ENCODE measurements at regions not wholly inside any gene's neighbourhood (a gene's known extent, or its start where the extent isn't known, plus 50 kb on each side); places are given as distances from the start of the nearest gene placed in this dataset.

GRCh38 chr2:45329045-45329677 is 281.9 kb downstream of the SRBD1 start:
- TF ChIP-seq CTCF (IDR thresholded peaks at IDR 0.05; ENCODE audit: borderline replicate concordance, insufficient read depth, low read depth, low read length), result no peak
- H3K4me3 ChIP-seq (ENCODE audit: low read depth, low read length), result no peak overlapping the region

- H3K4me3 ChIP-seq (ENCODE audit: low read depth, low read length), result no peak overlapping the region
- no peak for TF ChIP-seq CTCF (IDR thresholded peaks at IDR 0.05; ENCODE audit: borderline replicate concordance, insufficient read depth, low read depth, low read length)
Observed at GRCh38 chr2:45328264-45328870, 282.7 kb downstream of the SRBD1 start.

- no peak for TF ChIP-seq CTCF (IDR thresholded peaks at IDR 0.05; ENCODE audit: borderline replicate concordance, insufficient read depth, low read depth, low read length)
- no peak overlapping the region for H3K4me3 ChIP-seq (ENCODE audit: low read depth, low read length)
Observed at GRCh38 chr2:45323344-45323743, 287.7 kb downstream of the SRBD1 start.

- H3K4me3 ChIP-seq (ENCODE audit: low read depth, low read length), result no peak overlapping the region
- no peak for TF ChIP-seq CTCF (IDR thresholded peaks at IDR 0.05; ENCODE audit: borderline replicate concordance, insufficient read depth, low read depth, low read length)
Observed at GRCh38 chr2:45320956-45321355, 290.1 kb downstream of the SRBD1 start.

- no peak overlapping the region for H3K4me3 ChIP-seq (ENCODE audit: low read depth, low read length)
- no peak for TF ChIP-seq CTCF (IDR thresholded peaks at IDR 0.05; ENCODE audit: borderline replicate concordance, insufficient read depth, low read depth, low read length)
Observed at GRCh38 chr2:45319683-45320455, 291.2 kb downstream of the SRBD1 start.

GRCh38 chr2:45318686-45319085 is 292.4 kb downstream of the SRBD1 start:
- no peak overlapping the region for H3K4me3 ChIP-seq (ENCODE audit: low read depth, low read length)
- TF ChIP-seq CTCF (IDR thresholded peaks at IDR 0.05; ENCODE audit: borderline replicate concordance, insufficient read depth, low read depth, low read length), result no peak
